Testis (tissue), 2 donors: ENCODE measurements at regions not wholly inside any gene's neighbourhood (a gene's known extent, or its start where the extent isn't known, plus 50 kb on each side); places are given as distances from the start of the nearest gene placed in this dataset.

Experiments used
- DNase-seq: peaks from one replicate; pipeline ENCODE4 v3.0.0-alpha.2; 2019
- H3K27ac ChIP-seq, 2 donors: fragments of 200-600 bp; sonication (generic); one replicate each; pipeline ENCODE4 v1.5.1; 2019
- H3K27me3 ChIP-seq: fragments of 200-600 bp; sonication (generic); one replicate; pipeline ENCODE4 v1.5.1; 2019
- H3K36me3 ChIP-seq: fragments of 200-600 bp; sonication (generic); one replicate; pipeline ENCODE4 v1.5.1; 2017; ENCODE audit warnings: low read depth; ENCODE audit errors: missing control alignments
- H3K4me1 ChIP-seq: fragments of 200-600 bp; sonication (generic); one replicate; pipeline ENCODE4 v1.5.1; 2019
- H3K4me3 ChIP-seq, 2 donors: fragments of 200-600 bp; sonication (generic); one replicate each; pipeline ENCODE4 v1.5.1; 2017 to 2019
- H3K9me3 ChIP-seq: fragments of 200-600 bp; sonication (generic); one replicate; pipeline ENCODE4 v1.5.1; 2017
- POLR2A ChIP-seq: fragments of 450-650 bp; IDR thresholded peaks from one replicate; pipeline ENCODE4 v1.6.1; 2017; ENCODE audit warnings: antibody characterized with exemption, mild to moderate bottlenecking, moderate library complexity
- WGBS, 2 donors: methylation state at CpG; one replicate each; pipeline ENCODE4 v1.1.5; 2018; 5-methylcytosine and 5-hydroxymethylcytosine counted together
- intact Hi-C: fragments of 100-400 bp; cut with DNase I; formaldehyde crosslinking; loops from one replicate; pipeline ENCODE4 v1.15.1; 2023; ENCODE audit warnings: low total_unique reads
- TF ChIP-seq, protein P1 (sequence below), 3 experiments: fragments of 450-650 bp in 2 of 3; fragments of 200-600 bp in 1 of 3; sonication (generic) in 1 of 3; IDR thresholded peaks; one replicate each; pipeline ENCODE4 v1.5.1; 2016 to 2019; ENCODE audit warnings: antibody characterized with exemption in 3 of 3, mild to moderate bottlenecking in 2 of 3, moderate library complexity in 1 of 3

DNA sequence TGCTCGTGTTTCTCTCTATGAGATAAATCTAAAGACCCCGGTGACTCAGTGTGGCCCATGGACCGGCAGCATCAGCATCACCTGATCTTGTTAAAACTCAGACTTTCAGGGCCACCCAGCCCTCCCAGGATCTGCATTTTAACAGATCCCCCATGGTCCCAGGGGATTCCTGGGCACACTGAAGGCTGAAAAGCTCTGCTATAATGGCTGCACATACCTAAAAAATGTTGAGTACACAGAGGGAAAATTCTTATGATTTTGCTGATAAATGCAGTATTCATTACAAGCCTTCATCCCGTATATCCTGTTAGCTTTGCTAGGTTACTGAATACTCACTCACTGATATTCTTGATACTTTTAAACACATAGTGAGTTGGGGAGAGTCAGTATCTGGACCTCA lies 200.5 kb downstream of the MYLK4 start:
- DNase-seq, result no peak
- Histone ChIP-seq H3K9me3 (no peaks in the 10 kb centered on the region), H3K27ac (no peak overlapping the region), H3K4me1 (no peaks in the 10 kb centered on the region), H3K36me3 (no peaks in the 10 kb centered on the region), H3K4me3 (no peak overlapping the region), H3K27me3 (no peaks in the 10 kb centered on the region)
- intact Hi-C loops, result no loop called here
- TF ChIP-seq, protein P1, sequence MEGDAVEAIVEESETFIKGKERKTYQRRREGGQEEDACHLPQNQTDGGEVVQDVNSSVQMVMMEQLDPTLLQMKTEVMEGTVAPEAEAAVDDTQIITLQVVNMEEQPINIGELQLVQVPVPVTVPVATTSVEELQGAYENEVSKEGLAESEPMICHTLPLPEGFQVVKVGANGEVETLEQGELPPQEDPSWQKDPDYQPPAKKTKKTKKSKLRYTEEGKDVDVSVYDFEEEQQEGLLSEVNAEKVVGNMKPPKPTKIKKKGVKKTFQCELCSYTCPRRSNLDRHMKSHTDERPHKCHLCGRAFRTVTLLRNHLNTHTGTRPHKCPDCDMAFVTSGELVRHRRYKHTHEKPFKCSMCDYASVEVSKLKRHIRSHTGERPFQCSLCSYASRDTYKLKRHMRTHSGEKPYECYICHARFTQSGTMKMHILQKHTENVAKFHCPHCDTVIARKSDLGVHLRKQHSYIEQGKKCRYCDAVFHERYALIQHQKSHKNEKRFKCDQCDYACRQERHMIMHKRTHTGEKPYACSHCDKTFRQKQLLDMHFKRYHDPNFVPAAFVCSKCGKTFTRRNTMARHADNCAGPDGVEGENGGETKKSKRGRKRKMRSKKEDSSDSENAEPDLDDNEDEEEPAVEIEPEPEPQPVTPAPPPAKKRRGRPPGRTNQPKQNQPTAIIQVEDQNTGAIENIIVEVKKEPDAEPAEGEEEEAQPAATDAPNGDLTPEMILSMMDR (IDR thresholded peaks at IDR 0.05), result no peak
- no peak for TF ChIP-seq POLR2A
- 77 to 85% methylated on average over 4 of the region's 4 CpGs for WGBS, 2 donors

DNA sequence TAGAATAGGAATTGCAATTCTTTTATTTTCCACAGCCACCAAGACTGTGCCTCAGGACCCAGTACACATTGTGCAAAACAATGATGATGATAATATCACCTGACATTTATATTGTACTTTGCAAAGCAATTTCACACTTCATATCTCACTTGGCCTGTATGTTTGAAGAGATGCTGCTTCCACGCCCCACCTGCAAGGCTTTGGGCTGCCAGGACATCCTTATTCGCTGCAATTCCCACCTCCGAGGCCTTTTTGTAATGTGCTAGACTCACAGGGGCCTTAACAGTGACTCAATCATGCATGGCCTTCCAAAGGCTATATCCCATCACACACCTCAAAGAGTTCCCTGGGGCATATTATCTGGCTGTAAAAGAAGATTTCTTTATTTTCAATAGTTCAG lies 200.9 kb downstream of the MYLK4 start:
- intact Hi-C loops, result no loop called here
- no peaks in the 10 kb centered on the region for H3K9me3 ChIP-seq
- TF ChIP-seq POLR2A, result no peak
- TF ChIP-seq, protein P1 (IDR thresholded peaks at IDR 0.05), result no peak
- no peak for DNase-seq
- H3K36me3 ChIP-seq, result no peaks in the 10 kb centered on the region
- H3K4me3 ChIP-seq, result no peak overlapping the region
- H3K27me3 ChIP-seq, result no peaks in the 10 kb centered on the region
- 91 to 97% methylated on average over 3 of the region's 3 CpGs for WGBS, 2 donors
- H3K27ac ChIP-seq, result no peak overlapping the region
- H3K4me1 ChIP-seq, result no peaks in the 10 kb centered on the region

GRCh38 chr6:2547355-2547754 lies 203.4 kb downstream of the MYLK4 start:
- no peak overlapping the region for H3K27ac ChIP-seq
- TF ChIP-seq, protein P1 (IDR thresholded peaks at IDR 0.05), result no peak
- no peak for TF ChIP-seq POLR2A
- no peak for DNase-seq
- no peaks in the 10 kb centered on the region for H3K36me3 ChIP-seq
- 77 to 79% methylated on average over 4 of the region's 4 CpGs for WGBS, 2 donors
- H3K4me3 ChIP-seq, result no peak overlapping the region
- H3K27me3 ChIP-seq, result no peaks in the 10 kb centered on the region
- intact Hi-C loops, result no loop called here
- H3K9me3 ChIP-seq, result no peaks in the 10 kb centered on the region
- no peaks in the 10 kb centered on the region for H3K4me1 ChIP-seq

DNA sequence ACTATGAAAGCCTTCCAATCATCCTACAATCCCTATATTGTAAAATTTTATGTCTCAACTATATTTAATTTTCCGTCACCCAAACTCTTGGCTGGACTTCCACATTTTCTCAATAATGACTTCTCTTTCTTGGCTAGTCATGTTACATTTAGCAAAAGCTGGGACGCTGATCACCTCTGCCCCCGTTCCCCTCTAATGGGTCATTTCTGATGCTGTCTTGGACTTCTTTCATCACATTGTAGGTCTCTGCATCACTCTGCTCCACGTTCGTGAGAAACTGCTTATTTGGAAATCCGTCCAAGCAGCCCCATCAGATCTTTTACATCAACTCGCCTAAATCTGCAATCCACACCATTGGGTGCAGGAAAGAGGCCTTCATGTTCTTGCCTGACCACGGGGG lies 203.8 kb downstream of the MYLK4 start:
- 87 to 91% methylated on average over 8 of the region's 8 CpGs for WGBS, 2 donors
- intact Hi-C loops, result no loop called here
- no peak for DNase-seq
- Histone ChIP-seq H3K4me1 (no peaks in the 10 kb centered on the region), H3K4me3 (no peak overlapping the region), H3K27ac (no peak overlapping the region), H3K9me3 (no peaks in the 10 kb centered on the region), H3K27me3 (no peaks in the 10 kb centered on the region), H3K36me3 (no peaks in the 10 kb centered on the region)
- TF ChIP-seq, protein P1 (IDR thresholded peaks at IDR 0.05), result no peak

DNA sequence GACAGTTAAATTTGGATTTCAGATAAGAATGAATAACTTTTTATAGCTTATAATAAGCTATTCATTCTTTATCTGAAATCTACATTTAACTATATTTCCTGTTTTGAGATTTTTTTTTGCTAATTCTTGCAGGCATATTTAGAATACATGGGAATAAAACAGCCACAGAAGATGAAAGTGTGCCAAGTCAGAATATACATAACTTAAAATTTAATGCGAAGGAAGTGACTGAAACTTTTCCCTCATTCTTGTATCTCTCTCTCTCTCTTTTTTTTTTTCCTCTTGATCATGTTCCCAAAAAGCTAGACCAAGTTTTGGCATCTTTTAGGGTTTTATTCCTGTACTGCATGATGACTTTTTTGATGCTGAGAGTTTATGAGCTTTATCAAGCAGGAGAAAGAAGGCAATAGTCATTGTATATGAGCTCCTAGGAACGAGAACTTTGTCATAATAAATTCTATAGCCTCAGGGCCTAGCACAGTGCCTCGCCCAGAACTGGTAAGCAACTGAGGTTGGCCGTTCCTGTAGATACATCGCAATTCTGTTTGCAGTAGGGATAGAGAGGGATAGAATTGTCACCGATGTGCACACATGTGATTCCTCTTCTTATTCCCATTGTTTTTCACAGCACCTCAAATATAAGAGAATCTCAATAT lies 205.2 kb downstream of the MYLK4 start:
- DNase-seq, result no peak
- Histone ChIP-seq H3K4me3 (no peak overlapping the region), H3K27ac (no peak overlapping the region), H3K27me3 (no peaks in the 10 kb centered on the region), H3K9me3 (no peaks in the 10 kb centered on the region), H3K4me1 (no peaks in the 10 kb centered on the region), H3K36me3 (no peaks in the 10 kb centered on the region)
- no peak for TF ChIP-seq POLR2A
- TF ChIP-seq, protein P1 (IDR thresholded peaks at IDR 0.05), result no peak
- WGBS, 2 donors, result 79 to 81% methylated on average over 6 of the region's 6 CpGs
- intact Hi-C loops, result no loop called here
